DMS 273 (cell line): ENCODE measurements at regions not wholly inside any gene's neighbourhood (a gene's known extent, or its start where the extent isn't known, plus 50 kb on each side); places are given as distances from the start of the nearest gene placed in this dataset.

ENCODE experiments used
- DNase-seq: peaks from one replicate; lab custom pipeline; 2025; ENCODE audit not compliant: unreplicated experiment; lab: John Stamatoyannopoulos, UW

- no peak for DNase-seq
These were observed 150.4 kb upstream of the GAREM1 start for GRCh38 chr18:32621034-32621433.

GRCh38 chr18:32618546-32618945 lies 147.9 kb upstream of the GAREM1 start:
- no peak for DNase-seq

DNA sequence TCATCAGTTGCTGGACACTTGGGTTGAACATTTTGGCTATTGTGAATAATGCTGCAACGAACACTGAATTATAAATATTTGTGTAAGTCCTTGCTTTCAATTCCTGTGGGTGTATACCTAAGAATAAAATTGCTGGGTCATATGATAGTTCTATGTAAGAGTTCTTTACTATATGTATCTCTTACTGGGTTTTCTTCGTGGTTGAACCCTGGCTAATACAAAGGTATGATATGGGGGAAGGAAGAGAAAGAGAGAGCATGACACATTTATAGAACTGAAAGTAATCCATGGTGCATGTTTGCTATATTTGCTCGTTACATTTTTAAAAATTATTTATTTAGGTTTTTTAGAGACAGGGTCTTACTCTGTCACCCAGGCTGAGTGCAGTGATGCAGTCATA lies 143.1 kb upstream of the GAREM1 start:
- DNase-seq: no peak

GRCh38 chr18:32612651-32613050 lies 142.0 kb upstream of the GAREM1 start:
- DNase-seq: no peak

- DNase-seq: no peak
These were observed 139.5 kb upstream of the GAREM1 start for GRCh38 chr18:32610176-32610575.

DNA sequence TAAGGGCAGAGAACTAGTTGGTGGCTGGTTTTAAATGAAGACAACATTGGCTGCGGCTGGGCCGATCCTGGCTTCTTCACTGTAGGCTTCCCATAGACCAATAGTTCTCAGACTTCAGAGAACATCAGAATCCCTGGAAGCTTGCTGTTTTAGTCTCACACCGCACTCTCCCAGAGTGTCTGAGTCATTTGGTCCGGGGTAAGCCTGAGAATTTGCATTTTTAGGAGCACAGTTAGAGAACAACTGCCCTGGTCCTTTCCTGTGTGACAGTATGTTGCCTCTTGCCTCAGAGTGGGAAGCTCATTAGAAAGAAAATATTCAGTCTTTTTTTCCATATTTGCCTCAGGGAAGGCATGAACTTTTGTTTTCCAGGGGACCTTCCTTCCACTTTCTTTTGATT lies 137.1 kb upstream of the GAREM1 start:
- no peak for DNase-seq

GRCh38 chr18:32598144-32598543 lies 127.5 kb upstream of the GAREM1 start:
- DNase-seq: no peak

DNA sequence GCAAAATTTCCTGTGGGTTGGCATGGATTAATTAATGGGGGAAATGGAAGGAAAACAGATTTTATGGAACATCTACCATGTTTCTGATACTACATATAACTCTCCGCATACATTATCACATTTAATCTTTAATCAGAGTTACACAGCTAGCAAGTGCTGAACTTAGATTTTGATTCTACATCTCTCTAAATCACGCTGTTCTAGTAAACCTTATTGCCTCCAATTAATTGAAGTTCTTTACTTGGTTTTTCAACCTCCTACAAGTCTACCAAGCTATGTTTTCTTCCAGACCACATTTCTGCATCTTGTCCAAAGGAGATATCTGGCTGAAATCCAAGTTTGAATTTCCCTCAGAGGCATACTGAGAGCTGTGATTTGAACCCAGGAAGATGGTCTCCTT lies 125.8 kb upstream of the GAREM1 start:
- no peak for DNase-seq

DNA sequence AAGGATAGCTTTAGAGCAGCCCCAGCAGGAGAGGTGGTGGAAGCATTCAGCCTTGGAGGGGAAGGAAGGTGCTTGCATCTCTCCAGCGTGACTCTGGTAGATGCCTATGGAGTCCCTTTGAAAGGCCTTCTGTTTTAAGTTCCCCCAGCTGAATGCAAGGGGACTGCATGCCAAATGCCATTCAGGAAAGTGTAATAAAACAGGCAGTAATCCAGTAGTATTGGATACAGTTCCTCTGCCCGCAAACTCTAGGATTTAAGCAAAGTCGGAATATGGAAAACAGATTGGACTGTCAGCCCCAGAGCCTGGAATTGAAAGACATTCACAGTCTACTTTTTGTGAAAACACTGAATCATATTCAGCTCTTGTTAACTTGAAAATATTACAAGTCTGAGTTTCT lies 125.2 kb upstream of the GAREM1 start:
- no peak for DNase-seq

GRCh38 chr18:32588191-32588590 lies 117.5 kb upstream of the GAREM1 start:
- DNase-seq: no peak

GRCh38 chr18:32583431-32583830 lies 112.7 kb upstream of the GAREM1 start:
- no peak for DNase-seq

DNA sequence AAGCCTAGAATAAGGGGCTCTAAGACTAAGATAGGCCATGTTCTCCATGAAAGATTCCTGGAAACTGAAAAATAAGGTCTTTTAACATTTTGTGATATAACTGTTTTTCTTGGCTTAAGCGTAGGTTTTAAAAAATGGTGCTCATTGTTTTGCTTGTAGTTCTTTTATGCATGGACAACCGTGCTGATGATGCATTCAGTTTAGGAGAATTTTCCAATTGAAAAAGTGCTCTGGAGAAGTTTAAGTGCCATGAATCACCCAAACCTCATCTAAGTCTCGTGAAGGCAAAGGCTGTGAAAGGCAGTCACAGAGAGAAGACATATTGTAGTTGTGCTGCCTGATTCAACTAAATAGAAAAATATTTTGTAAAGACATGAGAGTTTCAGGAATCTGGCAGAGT lies 111.8 kb upstream of the GAREM1 start:
- DNase-seq: no peak

GRCh38 chr18:32577561-32577960 lies 106.9 kb upstream of the GAREM1 start:
- no peak for DNase-seq

- DNase-seq: peak; percentile 62
These were observed 105.7 kb upstream of the GAREM1 start for GRCh38 chr18:32576296-32576916.

- no peak for DNase-seq
These were observed 96.3 kb upstream of the GAREM1 start for GRCh38 chr18:32566960-32567359.

GRCh38 chr18:32553640-32554365 lies 83.1 kb upstream of the GAREM1 start:
- no peak for DNase-seq

- DNase-seq: no peak
These were observed 82.5 kb upstream of the GAREM1 start for GRCh38 chr18:32553174-32553573.

- peak; percentile 85 for DNase-seq
These were observed 81.8 kb upstream of the GAREM1 start for GRCh38 chr18:32552421-32553030.

GRCh38 chr18:32550963-32551362 lies 80.3 kb upstream of the GAREM1 start:
- peak; percentile 86 for DNase-seq

GRCh38 chr18:32549248-32550110 lies 78.8 kb upstream of the GAREM1 start:
- DNase-seq: peak; percentile 87

DNA sequence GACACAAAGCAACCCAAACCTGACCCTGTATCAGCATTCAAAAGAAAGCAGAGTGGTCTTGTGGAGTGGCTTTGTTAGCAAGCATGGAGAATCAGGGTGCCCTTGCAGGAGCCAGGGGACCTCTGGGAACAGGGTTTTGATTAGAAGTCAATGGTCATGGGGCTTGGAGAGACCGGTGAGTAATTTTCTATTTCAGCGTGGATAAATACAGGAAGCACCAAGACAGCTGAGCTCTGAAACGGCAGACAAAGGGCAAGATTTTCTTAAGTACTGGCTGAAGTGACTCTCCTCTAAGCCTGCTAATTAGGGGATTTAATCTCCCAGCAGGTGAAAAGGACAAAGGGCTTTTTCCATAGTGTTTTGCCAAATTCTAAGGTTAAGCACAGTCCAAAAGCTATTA lies 78.0 kb upstream of the GAREM1 start:
- no peak for DNase-seq

DNA sequence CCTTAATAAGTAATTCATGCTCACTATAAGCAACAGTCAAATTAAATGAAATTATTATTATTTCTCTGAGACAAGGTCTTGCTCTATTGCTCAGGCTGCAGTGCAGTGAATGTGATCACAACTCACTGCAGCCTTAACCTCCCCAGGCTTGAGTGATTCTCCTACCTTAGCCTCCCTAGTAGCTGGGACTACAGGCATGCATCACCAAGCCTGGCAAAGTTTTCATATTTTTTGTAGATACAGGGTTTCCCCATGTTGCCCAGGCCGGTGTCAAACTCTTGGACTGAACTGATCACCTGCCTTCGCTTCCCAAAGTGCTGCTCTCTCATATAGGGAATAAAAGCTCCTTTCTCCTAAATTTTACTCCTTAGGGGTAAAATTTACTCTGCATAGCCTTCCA lies 74.9 kb upstream of the GAREM1 start:
- no peak for DNase-seq
